ENCODE measurements at regions not wholly inside any gene's neighbourhood (a gene's known extent, or its start where the extent isn't known, plus 50 kb on each side); places are given as distances from the start of the nearest gene placed in this dataset.

GRCh38 chr4:1537410-1538095 is 131.3 kb upstream of the NKX1-1 start:
- WGBS, 2 donors: 87 to 89% methylated on average over 3 to 8 of the region's 11 CpGs
- Histone ChIP-seq H3K4me3 (replicated peaks in 1 of 3) (no peak overlapping the region), H3K9me3 (no peaks in the 10 kb centered on the region), H3K27me3 (no peaks in the 10 kb centered on the region), H3K4me1 (no peaks in the 10 kb centered on the region), H3K36me3 (no peaks in the 10 kb centered on the region), H3K27ac (no peak overlapping the region)
- intact Hi-C loops (cut with DNase I): no loop called here
- DNase-seq: no peak
- TF ChIP-seq CTCF (IDR thresholded peaks at IDR 0.05) (no peak), POLR2A (IDR thresholded peaks at IDR 0.05) (no peak)

GRCh38 chr4:1536579-1537409 is 130.6 kb upstream of the NKX1-1 start:
- WGBS, 2 donors: 92% methylated on average over 36 to 40 of the region's 42 CpGs

GRCh38 chr4:1535926-1536578 is 129.8 kb upstream of the NKX1-1 start:
- Histone ChIP-seq H3K36me3 (no peaks in the 10 kb centered on the region), H3K4me1 (no peaks in the 10 kb centered on the region), H3K9me3 (no peaks in the 10 kb centered on the region), H3K4me3 (replicated peaks in 1 of 3) (no peak overlapping the region), H3K27ac (no peak overlapping the region), H3K27me3 (no peaks in the 10 kb centered on the region)
- TF ChIP-seq CTCF (IDR thresholded peaks at IDR 0.05) (no peak), POLR2A (IDR thresholded peaks at IDR 0.05) (no peak)
- no peak for DNase-seq
- 90 to 91% methylated on average over 29 to 31 of the region's 31 CpGs for WGBS, 2 donors
- intact Hi-C loops (cut with DNase I): no loop called here

More at GRCh38 chr4:1536579-1537409, 130.6 kb upstream of the NKX1-1 start:
- Histone ChIP-seq H3K27ac (no peak overlapping the region), H3K4me3 (replicated peaks in 1 of 3) (no peak overlapping the region), H3K36me3 (no peaks in the 10 kb centered on the region), H3K27me3 (no peaks in the 10 kb centered on the region), H3K9me3 (no peaks in the 10 kb centered on the region), H3K4me1 (no peaks in the 10 kb centered on the region)
- intact Hi-C loops (cut with DNase I): no loop called here
- no peak for DNase-seq
- TF ChIP-seq POLR2A (IDR thresholded peaks at IDR 0.05) (no peak), CTCF (IDR thresholded peaks at IDR 0.05) (no peak)

GRCh38 chr4:1534876-1535526 is 128.8 kb upstream of the NKX1-1 start:
- TF ChIP-seq CTCF (IDR thresholded peaks at IDR 0.05) (no peak), POLR2A (IDR thresholded peaks at IDR 0.05) (no peak)
- no peak overlapping the region for H3K4me3 ChIP-seq (replicated peaks in 1 of 3)
- H3K9me3 ChIP-seq: no peaks in the 10 kb centered on the region
- intact Hi-C loops (cut with DNase I): no loop called here
- no peak overlapping the region for H3K27ac ChIP-seq
- WGBS, 2 donors: 89 to 93% methylated on average over 25 to 30 of the region's 30 CpGs
- no peak for DNase-seq
- H3K4me1 ChIP-seq: no peaks in the 10 kb centered on the region
- no peaks in the 10 kb centered on the region for H3K36me3 ChIP-seq
- no peaks in the 10 kb centered on the region for H3K27me3 ChIP-seq
